ENCODE measurements at regions not wholly inside any gene's neighbourhood (a gene's known extent, or its start where the extent isn't known, plus 50 kb on each side); places are given as distances from the start of the nearest gene placed in this dataset.

DNA sequence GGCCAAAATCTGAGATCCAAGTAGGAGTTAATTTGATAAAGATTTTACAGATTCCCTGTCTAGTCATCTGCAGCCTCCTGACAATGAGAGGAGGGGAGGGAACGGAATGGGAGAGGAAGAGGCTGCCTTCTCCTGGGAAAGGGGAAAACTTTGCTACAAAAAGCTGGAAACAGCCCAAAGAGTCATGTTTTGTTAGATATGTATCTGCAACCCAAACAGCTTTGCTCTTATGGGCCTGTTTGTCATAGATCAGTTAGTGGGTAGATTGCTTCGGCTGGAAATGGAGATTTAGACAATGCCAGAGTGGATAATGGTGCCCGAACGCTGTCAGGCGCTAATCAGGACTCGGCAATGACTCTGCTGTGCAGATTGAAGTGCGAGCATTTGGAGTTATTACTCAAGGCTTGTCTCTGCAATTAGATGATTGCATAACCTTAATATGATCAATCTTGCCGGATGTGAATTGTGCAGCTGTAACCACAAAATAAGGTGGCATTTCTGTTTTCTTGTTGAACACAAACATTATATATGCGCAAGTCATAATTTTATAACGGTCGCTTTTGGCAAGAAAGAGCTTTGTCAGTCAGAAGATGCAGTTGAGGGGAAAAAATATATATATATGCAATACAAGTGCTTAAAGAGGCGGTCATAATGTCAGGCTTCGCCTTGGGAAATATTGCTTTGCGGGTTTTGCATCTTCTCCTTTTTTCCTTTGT is 92.4 kb upstream of the MAFB start:
- WGBS, 3 donors = 77 to 80% (median 78%) methylated on average over 14 of the region's 14 CpGs
- ATAC-seq = no peak
- TF ChIP-seq, protein P1, sequence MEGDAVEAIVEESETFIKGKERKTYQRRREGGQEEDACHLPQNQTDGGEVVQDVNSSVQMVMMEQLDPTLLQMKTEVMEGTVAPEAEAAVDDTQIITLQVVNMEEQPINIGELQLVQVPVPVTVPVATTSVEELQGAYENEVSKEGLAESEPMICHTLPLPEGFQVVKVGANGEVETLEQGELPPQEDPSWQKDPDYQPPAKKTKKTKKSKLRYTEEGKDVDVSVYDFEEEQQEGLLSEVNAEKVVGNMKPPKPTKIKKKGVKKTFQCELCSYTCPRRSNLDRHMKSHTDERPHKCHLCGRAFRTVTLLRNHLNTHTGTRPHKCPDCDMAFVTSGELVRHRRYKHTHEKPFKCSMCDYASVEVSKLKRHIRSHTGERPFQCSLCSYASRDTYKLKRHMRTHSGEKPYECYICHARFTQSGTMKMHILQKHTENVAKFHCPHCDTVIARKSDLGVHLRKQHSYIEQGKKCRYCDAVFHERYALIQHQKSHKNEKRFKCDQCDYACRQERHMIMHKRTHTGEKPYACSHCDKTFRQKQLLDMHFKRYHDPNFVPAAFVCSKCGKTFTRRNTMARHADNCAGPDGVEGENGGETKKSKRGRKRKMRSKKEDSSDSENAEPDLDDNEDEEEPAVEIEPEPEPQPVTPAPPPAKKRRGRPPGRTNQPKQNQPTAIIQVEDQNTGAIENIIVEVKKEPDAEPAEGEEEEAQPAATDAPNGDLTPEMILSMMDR (IDR thresholded peaks at IDR 0.05) = no peak

DNA sequence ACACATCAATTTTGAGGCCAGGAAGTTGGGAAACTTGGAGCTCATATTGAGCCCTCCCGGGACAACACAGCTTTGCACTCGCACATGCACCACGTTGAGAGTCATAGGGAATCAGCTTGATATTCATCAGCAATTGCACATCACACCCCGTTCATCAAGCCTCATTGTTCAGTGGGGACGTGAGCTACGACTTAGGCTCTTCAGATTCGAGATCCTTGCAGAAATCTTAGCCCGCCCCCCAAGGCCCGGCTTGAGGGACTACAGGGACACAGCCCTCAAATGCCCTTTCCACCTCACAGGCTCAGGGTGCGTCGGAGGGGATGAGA is 93.0 kb upstream of the MAFB start:
- WGBS, 3 donors = 64 to 68% (median 64%) methylated on average over 11 of the region's 11 CpGs
- no peak overlapping the region for H3K4me3 ChIP-seq
- TF ChIP-seq, protein P1 (IDR thresholded peaks at IDR 0.05) = no peak
- H3K4me1 ChIP-seq = no peaks in the 10 kb centered on the region
- no peaks in the 10 kb centered on the region for H3K9me3 ChIP-seq
- no peak for DNase-seq
- no peak overlapping the region for H3K27ac ChIP-seq
- H3K27me3 ChIP-seq (ENCODE audit: insufficient read depth in 3 of 3, low read length in 2 of 3) = no peaks in the 10 kb centered on the region
- peak in 1 of 4 donors; percentile 54 for ATAC-seq
- H3K36me3 ChIP-seq (ENCODE audit: insufficient read depth in 1 of 2, low read depth in 1 of 2) = no peaks in the 10 kb centered on the region
- intact Hi-C loops (cut with DNase I) = no loop called here

More for the DNA sequence above, 92.4 kb upstream of the MAFB start:
- intact Hi-C loops (cut with DNase I) = no loop called here
- Histone ChIP-seq H3K9me3 (no peaks in the 10 kb centered on the region), H3K4me1 (no peaks in the 10 kb centered on the region), H3K4me3 (no peak overlapping the region), H3K27ac (no peak overlapping the region), H3K36me3 (ENCODE audit: insufficient read depth in 1 of 2, low read depth in 1 of 2) (no peaks in the 10 kb centered on the region), H3K27me3 (ENCODE audit: insufficient read depth in 3 of 3, low read length in 2 of 3) (no peaks in the 10 kb centered on the region)
- no peak for DNase-seq

DNA sequence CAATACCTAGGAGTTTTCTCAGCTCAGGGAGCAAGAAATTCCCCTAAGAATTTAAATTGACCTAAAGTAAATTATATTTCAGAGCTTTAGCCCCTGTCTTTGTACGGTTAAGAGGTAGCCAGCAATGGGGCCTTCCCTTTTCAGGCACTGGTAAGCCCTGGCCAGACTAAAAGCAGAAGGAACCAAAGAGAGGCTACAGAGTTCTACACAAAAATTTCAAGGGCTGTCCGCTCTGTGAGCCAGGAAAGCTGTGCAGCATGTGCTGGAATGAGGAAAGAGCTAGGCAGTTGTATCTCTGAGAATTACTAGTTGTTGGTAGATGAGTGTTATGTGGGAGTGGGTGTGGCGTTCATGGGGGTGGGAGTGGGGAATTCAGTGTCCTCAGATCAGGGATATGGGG is 96.3 kb upstream of the MAFB start:
- peaks cover 0 to 5% (median 0%) of the 10 kb centered on the region in 3 donors for H3K27me3 ChIP-seq (ENCODE audit: insufficient read depth in 3 of 3, low read length in 2 of 3)
- no peaks in the 10 kb centered on the region for H3K36me3 ChIP-seq (ENCODE audit: insufficient read depth in 1 of 2, low read depth in 1 of 2)
- no peaks in the 10 kb centered on the region for H3K9me3 ChIP-seq
- intact Hi-C loops (cut with DNase I) = no loop called here
- no peaks in the 10 kb centered on the region for H3K4me1 ChIP-seq
- ATAC-seq (no peak), DNase-seq (no peak)
- no peak overlapping the region for H3K27ac ChIP-seq
- no peak overlapping the region for H3K4me3 ChIP-seq
- TF ChIP-seq, protein P1 (IDR thresholded peaks at IDR 0.05) = no peak
- 90% methylated on average over 3 of the region's 3 CpGs for WGBS, 3 donors

DNA sequence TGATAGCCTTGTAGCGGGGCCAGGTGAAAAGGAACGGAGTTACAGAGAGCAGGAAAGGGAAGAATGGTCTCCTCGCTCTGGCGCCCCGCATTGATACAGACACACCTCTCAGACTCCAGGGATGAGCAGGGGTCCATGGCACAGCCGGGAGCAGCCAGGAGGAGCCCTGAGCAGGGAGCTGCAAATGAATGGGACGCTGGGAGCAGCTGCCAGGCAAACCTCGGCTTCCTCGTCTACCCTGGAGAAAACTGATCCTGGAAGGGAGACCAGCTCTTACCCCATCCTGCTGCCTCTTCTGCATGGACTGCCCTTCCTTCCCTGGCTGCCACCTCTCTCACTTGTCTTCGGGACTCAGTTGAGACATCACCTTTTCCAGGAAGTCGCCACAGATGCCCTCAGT is 97.3 kb upstream of the MAFB start:
- Histone ChIP-seq H3K4me3 (no peak overlapping the region), H3K27me3 (ENCODE audit: insufficient read depth in 3 of 3, low read length in 2 of 3) (peaks cover 0 to 5% (median 0%) of the 10 kb centered on the region in 3 donors), H3K27ac (no peak overlapping the region), H3K36me3 (ENCODE audit: insufficient read depth in 1 of 2, low read depth in 1 of 2) (no peaks in the 10 kb centered on the region), H3K4me1 (no peaks in the 10 kb centered on the region), H3K9me3 (no peaks in the 10 kb centered on the region)
- WGBS, 3 donors = 78 to 79% (median 79%) methylated on average over 11 of the region's 11 CpGs
- DNase-seq (no peak), ATAC-seq (no peak)
- TF ChIP-seq, protein P1 (IDR thresholded peaks at IDR 0.05) = no peak
- intact Hi-C loops (cut with DNase I) = no loop called here

DNA sequence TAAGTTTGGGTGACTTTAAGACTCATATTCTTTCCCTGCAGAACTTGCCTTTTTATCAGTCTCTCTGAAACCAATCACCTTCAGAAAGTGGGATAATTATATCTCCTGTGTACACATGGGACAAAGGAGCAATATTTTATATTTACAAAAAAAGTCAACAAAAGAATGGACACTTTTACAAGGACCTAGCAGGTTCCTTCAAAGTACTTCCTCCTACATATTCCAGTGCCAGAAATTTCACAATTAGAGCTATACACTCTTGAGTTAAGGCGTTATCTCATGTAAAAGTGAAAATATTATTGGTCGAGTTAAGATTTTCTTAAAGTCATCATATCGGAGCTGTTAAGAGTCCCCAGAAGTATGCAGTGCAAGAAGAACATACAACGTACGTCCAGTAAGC is 98.9 kb upstream of the MAFB start:
- 75 to 78% (median 75%) methylated on average over 5 of the region's 5 CpGs for WGBS, 3 donors
- Histone ChIP-seq H3K27me3 (ENCODE audit: insufficient read depth in 3 of 3, low read length in 2 of 3) (peaks cover 0 to 5% (median 0%) of the 10 kb centered on the region in 3 donors), H3K36me3 (ENCODE audit: insufficient read depth in 1 of 2, low read depth in 1 of 2) (no peaks in the 10 kb centered on the region), H3K9me3 (no peaks in the 10 kb centered on the region), H3K4me1 (no peaks in the 10 kb centered on the region), H3K4me3 (no peak overlapping the region), H3K27ac (no peak overlapping the region)
- TF ChIP-seq, protein P1 (IDR thresholded peaks at IDR 0.05) = no peak
- no peak for ATAC-seq
- DNase-seq = no peak
- intact Hi-C loops (cut with DNase I) = no loop called here
